NCI-H1048 (cell line): ENCODE measurements at regions not wholly inside any gene's neighbourhood (a gene's known extent, or its start where the extent isn't known, plus 50 kb on each side); places are given as distances from the start of the nearest gene placed in this dataset.

ENCODE experiments used
- DNase-seq: peaks from one replicate; lab custom pipeline; 2025; lab: John Stamatoyannopoulos, UW

DNA sequence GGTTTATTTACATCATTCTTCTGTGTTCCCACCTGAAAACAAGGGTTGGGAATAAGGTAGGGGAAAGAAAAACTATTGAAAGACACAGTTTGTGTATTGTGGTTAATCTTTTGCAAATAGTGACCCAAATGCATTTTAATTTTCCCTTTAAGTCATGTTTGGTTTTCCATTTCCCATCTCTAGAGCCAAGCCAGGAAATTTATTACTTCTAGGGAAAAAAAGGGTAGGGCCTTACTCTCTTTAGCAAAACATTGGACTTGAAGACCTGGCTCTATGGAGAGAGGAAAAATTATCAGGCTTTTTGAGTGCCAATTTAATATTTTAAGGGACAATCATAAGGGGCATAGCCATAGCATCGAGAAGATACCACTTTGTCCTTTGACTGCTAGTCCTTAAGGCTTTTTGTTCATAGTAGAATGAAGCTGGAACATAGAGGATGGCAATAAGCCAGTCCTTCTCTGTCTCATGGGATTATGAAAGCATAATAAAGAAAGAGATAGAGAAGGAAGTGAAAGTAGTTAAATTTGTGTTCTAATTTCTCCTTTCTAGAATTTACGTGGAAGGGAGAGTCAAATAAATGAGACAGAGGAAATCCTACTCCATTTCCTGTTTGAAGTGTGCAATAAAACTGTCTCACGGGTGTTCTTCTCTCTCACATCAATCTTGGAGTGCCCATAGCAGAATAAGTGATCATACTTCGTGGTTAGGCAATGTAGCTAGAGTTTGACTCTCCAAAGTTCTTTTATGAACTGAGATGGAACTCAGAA lies 50.9 kb upstream of the PPFIA2 start:
- DNase-seq, result no peak

DNA sequence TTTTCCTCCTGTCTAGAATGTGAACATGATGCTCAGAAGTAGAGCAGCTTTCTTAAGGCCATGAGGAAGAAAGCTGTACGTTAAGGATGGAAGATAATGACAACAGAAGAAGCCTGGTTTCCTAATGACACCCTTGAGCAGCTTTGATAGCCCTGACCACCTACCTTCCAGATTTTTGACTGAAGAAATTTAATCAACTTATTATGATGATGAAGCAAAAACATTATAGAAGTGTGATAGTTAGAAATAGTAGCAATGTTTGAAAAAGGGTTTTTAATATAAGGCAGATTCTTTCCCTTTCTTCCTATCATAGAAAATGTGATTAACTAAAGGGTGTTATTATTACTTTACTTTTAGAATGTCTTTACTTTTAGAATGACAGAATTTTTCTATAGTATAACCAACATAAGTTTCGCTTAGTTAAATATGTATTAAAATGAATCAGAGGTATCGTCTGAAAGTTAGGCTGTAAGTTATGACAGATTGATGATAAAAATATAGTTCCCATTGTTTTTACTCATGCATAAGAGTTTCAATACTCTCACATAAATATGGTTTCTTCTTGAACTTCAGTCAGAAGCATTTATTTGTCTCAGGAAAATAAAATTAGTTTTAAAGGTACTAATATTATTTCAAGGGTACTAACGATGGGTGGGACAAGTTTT lies 50.1 kb upstream of the PPFIA2 start:
- DNase-seq, result no peak
